GM18519 (cell line): ENCODE measurements at regions not wholly inside any gene's neighbourhood (a gene's known extent, or its start where the extent isn't known, plus 50 kb on each side); places are given as distances from the start of the nearest gene placed in this dataset.

Experiments
- ATAC-seq: cut with Tn5 transposase; IDR thresholded peaks from one replicate; pipeline ENCODE4 v1.9.1; 2021; ENCODE audit warnings: mild to moderate bottlenecking, moderate library complexity; ENCODE audit not compliant: unreplicated experiment, low FRiP score

GRCh38 chr11:112728288-112728687, 232.9 kb upstream of the NCAM1 start:
- no peak for ATAC-seq

GRCh38 chr11:112728716-112729115, 232.5 kb upstream of the NCAM1 start:
- no peak for ATAC-seq

GRCh38 chr11:112730591-112730990, 230.6 kb upstream of the NCAM1 start:
- no peak for ATAC-seq

GRCh38 chr11:112731538-112731937, 229.7 kb upstream of the NCAM1 start:
- no peak for ATAC-seq

GRCh38 chr11:112732031-112732430, 229.2 kb upstream of the NCAM1 start:
- ATAC-seq, result no peak

GRCh38 chr11:112734207-112734606, 227.0 kb upstream of the NCAM1 start:
- ATAC-seq, result no peak

- no peak for ATAC-seq
Observed at GRCh38 chr11:112735470-112735869, 225.8 kb upstream of the NCAM1 start.

GRCh38 chr11:112744041-112744440, 217.2 kb upstream of the NCAM1 start:
- ATAC-seq, result no peak

- no peak for ATAC-seq
Observed at GRCh38 chr11:112745973-112746372, 215.2 kb upstream of the NCAM1 start.

- ATAC-seq, result no peak
Observed at GRCh38 chr11:112748252-112748651, 213.0 kb upstream of the NCAM1 start.

- ATAC-seq, result no peak
Observed at GRCh38 chr11:112748713-112749543, 212.3 kb upstream of the NCAM1 start.

- no peak for ATAC-seq
Observed at GRCh38 chr11:112751329-112751728, 209.9 kb upstream of the NCAM1 start.

- ATAC-seq, result no peak
Observed at GRCh38 chr11:112751772-112752171, 209.4 kb upstream of the NCAM1 start.

- ATAC-seq, result no peak
Observed at GRCh38 chr11:112752563-112752962, 208.7 kb upstream of the NCAM1 start.

- ATAC-seq, result no peak
Observed at GRCh38 chr11:112753706-112754105, 207.5 kb upstream of the NCAM1 start.

- ATAC-seq, result no peak
Observed at GRCh38 chr11:112759418-112759817, 201.8 kb upstream of the NCAM1 start.

GRCh38 chr11:112760396-112761059, 200.7 kb upstream of the NCAM1 start:
- ATAC-seq, result no peak

- no peak for ATAC-seq
Observed at GRCh38 chr11:112761911-112762706, 199.1 kb upstream of the NCAM1 start.

GRCh38 chr11:112762707-112763090, 198.5 kb upstream of the NCAM1 start:
- no peak for ATAC-seq

- ATAC-seq, result no peak
Observed at GRCh38 chr11:112765337-112765736, 195.9 kb upstream of the NCAM1 start.

GRCh38 chr11:112769170-112769569, 192.1 kb upstream of the NCAM1 start:
- ATAC-seq, result no peak
